ENCODE measurements at regions not wholly inside any gene's neighbourhood (a gene's known extent, or its start where the extent isn't known, plus 50 kb on each side); places are given as distances from the start of the nearest gene placed in this dataset.
A peak's percentile ranks its signal among the peaks of the same experiment; 100 is the strongest.
"Not testable (repeated sequence)": the region's sequence is repeated elsewhere in the genome, so short reads cannot be mapped to it uniquely, and the experiment has no call there.

- no CpG with 5 or more reads among the region's 4 CpGs for WGBS (ENCODE audit: extremely low coverage, insufficient coverage, insufficient read length)
- H2AK5ac ChIP-seq (ENCODE audit: low read length), result no peak overlapping the region
Observed at GRCh38 chr6:21756487-21756886, 162.9 kb downstream of the SOX4 start.

GRCh38 chr6:21757392-21757791 is 163.8 kb downstream of the SOX4 start:
- H3K4me1 ChIP-seq (ENCODE audit: control insufficient read depth in 1 of 2, insufficient read depth in 2 of 2, low read length in 2 of 2), result peaks cover 3 to 10% of the 10 kb centered on the region in 2 experiments
- H3K23ac ChIP-seq (ENCODE audit: low read length); H3K27me3 ChIP-seq (ENCODE audit: insufficient read depth, low read length); H3K4ac ChIP-seq (ENCODE audit: low read depth, low read length); H3K9ac ChIP-seq (ENCODE audit: low read length); H3K9me3 ChIP-seq (ENCODE audit: insufficient read depth, low read depth, low read length); H3K4me3 ChIP-seq (ENCODE audit: low read depth, low read length); H2AFZ ChIP-seq (ENCODE audit: insufficient read depth, low read length, poor library complexity); H3K27ac ChIP-seq (ENCODE audit: low read depth, low read length); H2BK5ac ChIP-seq (ENCODE audit: low read depth, low read length, poor library complexity); H4K12ac ChIP-seq (ENCODE audit: low read depth, low read length); H3K4me2 ChIP-seq (ENCODE audit: low read length); H2BK120ac ChIP-seq (ENCODE audit: insufficient read depth, low read length, poor library complexity); H3K79me2 ChIP-seq (ENCODE audit: control insufficient read depth, insufficient read depth, low read length, poor library complexity); H3K14ac ChIP-seq (ENCODE audit: low read length): not testable (repeated sequence)
- peak; percentile 31 to 54 for DNase-seq
- WGBS (ENCODE audit: extremely low coverage, insufficient coverage, insufficient read length), result no CpG with 5 or more reads among the region's 10 CpGs
- peak overlapping the region; percentile 9 for H2BK12ac ChIP-seq (ENCODE audit: low read length)
- H3K36me3 ChIP-seq (ENCODE audit: control insufficient read depth in 1 of 2, insufficient read depth in 2 of 2, low read length in 2 of 2), result peaks cover 9 to 12% of the 10 kb centered on the region in 2 experiments
- H4K8ac ChIP-seq (ENCODE audit: low read depth, low read length), result peak overlapping the region; percentile 14
- H4K91ac ChIP-seq (ENCODE audit: low read depth, low read length), result peak overlapping the region; percentile 40
- H3K79me1 ChIP-seq (ENCODE audit: low read length), result peaks cover 13% of the 10 kb centered on the region
- H2AK5ac ChIP-seq (ENCODE audit: low read length), result peak overlapping the region; percentile 32
- peak overlapping the region; percentile 26 for H3K18ac ChIP-seq (ENCODE audit: low read length)

More at GRCh38 chr6:21756487-21756886, 162.9 kb downstream of the SOX4 start:
- no peak overlapping the region for H3K9ac ChIP-seq (ENCODE audit: low read length)
- H3K14ac ChIP-seq (ENCODE audit: low read length), result no peak overlapping the region
- H3K18ac ChIP-seq (ENCODE audit: low read length), result no peak overlapping the region
- peaks cover 6 to 13% of the 10 kb centered on the region in 2 experiments for H3K4me1 ChIP-seq (ENCODE audit: control insufficient read depth in 1 of 2, insufficient read depth in 2 of 2, low read length in 2 of 2)
- H2AFZ ChIP-seq (ENCODE audit: insufficient read depth, low read length, poor library complexity), result no peak overlapping the region
- H3K79me2 ChIP-seq (ENCODE audit: control insufficient read depth, insufficient read depth, low read length, poor library complexity), result peaks cover 3% of the 10 kb centered on the region
- H4K8ac ChIP-seq (ENCODE audit: low read depth, low read length), result no peak overlapping the region
- H3K27ac ChIP-seq (ENCODE audit: low read depth, low read length), result no peak overlapping the region
- peak in 1 of 2 donors; percentile 59 for DNase-seq
- H4K91ac ChIP-seq (ENCODE audit: low read depth, low read length), result no peak overlapping the region
- peaks cover 15% of the 10 kb centered on the region for H3K79me1 ChIP-seq (ENCODE audit: low read length)
- H2BK5ac ChIP-seq (ENCODE audit: low read depth, low read length, poor library complexity), result no peak overlapping the region
- H2BK120ac ChIP-seq (ENCODE audit: insufficient read depth, low read length, poor library complexity), result no peak overlapping the region
- no peak overlapping the region for H3K4me2 ChIP-seq (ENCODE audit: low read length)
- H3K9me3 ChIP-seq (ENCODE audit: insufficient read depth, low read depth, low read length), result no peaks in the 10 kb centered on the region
- H3K36me3 ChIP-seq (ENCODE audit: control insufficient read depth in 1 of 2, insufficient read depth in 2 of 2, low read length in 2 of 2), result peaks cover 3 to 8% of the 10 kb centered on the region in 2 experiments
- H3K27me3 ChIP-seq (ENCODE audit: insufficient read depth, low read length), result no peaks in the 10 kb centered on the region
- H4K12ac ChIP-seq (ENCODE audit: low read depth, low read length), result no peak overlapping the region
- H2BK12ac ChIP-seq (ENCODE audit: low read length), result no peak overlapping the region
- no peak overlapping the region for H3K4ac ChIP-seq (ENCODE audit: low read depth, low read length)
- H3K23ac ChIP-seq (ENCODE audit: low read length), result no peak overlapping the region
- H3K4me3 ChIP-seq (ENCODE audit: low read depth, low read length), result no peak overlapping the region

GRCh38 chr6:21759721-21760120 is 166.2 kb downstream of the SOX4 start:
- Histone ChIP-seq H4K8ac (ENCODE audit: low read depth, low read length) (no peak overlapping the region), H3K79me2 (ENCODE audit: control insufficient read depth, insufficient read depth, low read length, poor library complexity) (no peaks in the 10 kb centered on the region), H2BK120ac (ENCODE audit: insufficient read depth, low read length, poor library complexity) (no peak overlapping the region), H2BK5ac (ENCODE audit: low read depth, low read length, poor library complexity) (no peak overlapping the region), H3K4me3 (ENCODE audit: low read depth, low read length) (no peak overlapping the region), H4K12ac (ENCODE audit: low read depth, low read length) (no peak overlapping the region), H3K36me3 (ENCODE audit: control insufficient read depth in 1 of 2, insufficient read depth in 2 of 2, low read length in 2 of 2) (peaks cover 9 to 12% of the 10 kb centered on the region in 2 experiments), H3K27me3 (ENCODE audit: insufficient read depth, low read length) (no peaks in the 10 kb centered on the region), H3K9ac (ENCODE audit: low read length) (no peak overlapping the region), H3K4me2 (ENCODE audit: low read length) (no peak overlapping the region), H3K4me1 (ENCODE audit: control insufficient read depth in 1 of 2, insufficient read depth in 2 of 2, low read length in 2 of 2) (peaks cover 3 to 6% of the 10 kb centered on the region in 2 experiments), H3K27ac (ENCODE audit: low read depth, low read length) (no peak overlapping the region), H4K91ac (ENCODE audit: low read depth, low read length) (no peak overlapping the region), H3K79me1 (ENCODE audit: low read length) (peaks cover 6% of the 10 kb centered on the region), H3K4ac (ENCODE audit: low read depth, low read length) (no peak overlapping the region), H2AFZ (ENCODE audit: insufficient read depth, low read length, poor library complexity) (no peak overlapping the region), H3K23ac (ENCODE audit: low read length) (no peak overlapping the region), H2BK12ac (ENCODE audit: low read length) (no peak overlapping the region), H2AK5ac (ENCODE audit: low read length) (no peak overlapping the region), H3K18ac (ENCODE audit: low read length) (no peak overlapping the region), H3K14ac (ENCODE audit: low read length) (no peak overlapping the region), H3K9me3 (ENCODE audit: insufficient read depth, low read depth, low read length) (peaks cover 1% of the 10 kb centered on the region)
- no CpG with 5 or more reads among the region's 5 CpGs for WGBS (ENCODE audit: extremely low coverage, insufficient coverage, insufficient read length)
- peak; percentile 64 to 80 for DNase-seq

GRCh38 chr6:21761053-21761730 is 167.6 kb downstream of the SOX4 start:
- not testable (repeated sequence) for H3K9me3 ChIP-seq (ENCODE audit: insufficient read depth, low read depth, low read length); H2BK12ac ChIP-seq (ENCODE audit: low read length); H3K9ac ChIP-seq (ENCODE audit: low read length); H4K8ac ChIP-seq (ENCODE audit: low read depth, low read length); H2BK5ac ChIP-seq (ENCODE audit: low read depth, low read length, poor library complexity); H3K27ac ChIP-seq (ENCODE audit: low read depth, low read length); H3K14ac ChIP-seq (ENCODE audit: low read length); H3K4me1 ChIP-seq (ENCODE audit: control insufficient read depth in 1 of 2, insufficient read depth in 2 of 2, low read length in 2 of 2); H3K79me1 ChIP-seq (ENCODE audit: low read length); H2AFZ ChIP-seq (ENCODE audit: insufficient read depth, low read length, poor library complexity); H3K4me3 ChIP-seq (ENCODE audit: low read depth, low read length); H3K79me2 ChIP-seq (ENCODE audit: control insufficient read depth, insufficient read depth, low read length, poor library complexity); DNase-seq; H3K4ac ChIP-seq (ENCODE audit: low read depth, low read length); H3K4me2 ChIP-seq (ENCODE audit: low read length); H2BK120ac ChIP-seq (ENCODE audit: insufficient read depth, low read length, poor library complexity); H3K27me3 ChIP-seq (ENCODE audit: insufficient read depth, low read length); H4K12ac ChIP-seq (ENCODE audit: low read depth, low read length); H3K23ac ChIP-seq (ENCODE audit: low read length); H2AK5ac ChIP-seq (ENCODE audit: low read length); H3K36me3 ChIP-seq (ENCODE audit: control insufficient read depth in 1 of 2, insufficient read depth in 2 of 2, low read length in 2 of 2)
- Histone ChIP-seq H4K91ac (ENCODE audit: low read depth, low read length) (peak overlapping the region; percentile 42), H3K18ac (ENCODE audit: low read length) (peak overlapping the region; percentile 64)
- no CpG with 5 or more reads among the region's 41 CpGs for WGBS (ENCODE audit: extremely low coverage, insufficient coverage, insufficient read length)

Data from trophoblast cell (in vitro differentiated cells and primary cell).